H9 (cell line): ENCODE measurements at regions not wholly inside any gene's neighbourhood (a gene's known extent, or its start where the extent isn't known, plus 50 kb on each side); places are given as distances from the start of the nearest gene placed in this dataset.

Source experiments
- DNase-seq: peaks from one replicate; pipeline ENCODE4 v3.0.0-alpha.2; 2017
- H2AFZ ChIP-seq: one replicate; pipeline ENCODE4 v1.6.1; 2013; ENCODE audit warnings: mild to moderate bottlenecking, low read length, control low read depth, moderate library complexity
- H2AK5ac ChIP-seq: 2 replicates; pipeline ENCODE4 v1.6.1; 2013; ENCODE audit warnings: low read length, control low read depth, mixed read lengths; ENCODE audit not compliant: insufficient read length
- H2BK120ac ChIP-seq: one replicate; pipeline ENCODE4 v1.6.1; 2013; ENCODE audit warnings: low read depth, mild to moderate bottlenecking, low read length, control low read depth, inconsistent platforms; ENCODE audit not compliant: poor library complexity, severe bottlenecking
- H2BK12ac ChIP-seq: 2 replicates; pipeline ENCODE4 v1.6.1; 2013; ENCODE audit warnings: low read length, control low read depth, mixed read lengths, low read depth; ENCODE audit not compliant: insufficient read length
- H2BK15ac ChIP-seq: 2 replicates; pipeline ENCODE4 v1.6.1; 2013; ENCODE audit warnings: low read depth, low read length, control low read depth
- H2BK20ac ChIP-seq: one replicate; pipeline ENCODE4 v1.6.1; 2013; ENCODE audit warnings: low read depth, mild to moderate bottlenecking, low read length, control low read depth, inconsistent platforms; ENCODE audit not compliant: poor library complexity, severe bottlenecking
- H2BK5ac ChIP-seq: 2 replicates; pipeline ENCODE4 v1.6.1; 2013; ENCODE audit warnings: low read length, control low read depth, mixed read lengths; ENCODE audit not compliant: insufficient read length
- H3K14ac ChIP-seq: 2 replicates; pipeline ENCODE4 v1.6.1; 2013; ENCODE audit warnings: low read length, control low read depth; ENCODE audit not compliant: insufficient read depth
- H3K18ac ChIP-seq: 2 replicates; pipeline ENCODE4 v1.6.1; 2013; ENCODE audit warnings: low read depth, mild to moderate bottlenecking, mixed read lengths, low read length, control low read depth; ENCODE audit not compliant: insufficient read length
- H3K23ac ChIP-seq: 2 replicates; pipeline ENCODE4 v1.6.1; 2013; ENCODE audit warnings: low read length, control low read depth, mixed read lengths, low read depth; ENCODE audit not compliant: insufficient read length
- H3K23me2 ChIP-seq: 2 replicates; pipeline ENCODE4 v1.6.1; 2013; ENCODE audit warnings: low read depth, mild to moderate bottlenecking, mixed read lengths, low read length, control low read depth; ENCODE audit not compliant: insufficient read length, poor library complexity, severe bottlenecking
- H3K27ac ChIP-seq: 2 replicates; pipeline ENCODE4 v1.5.1; 2013; ENCODE audit warnings: low read length, control low read depth, mixed read lengths, low read depth; ENCODE audit not compliant: insufficient read length
- H3K27me3 ChIP-seq: 2 replicates; pipeline ENCODE4 v1.6.1; 2013; ENCODE audit warnings: low read length, control low read depth, inconsistent platforms; ENCODE audit not compliant: insufficient read depth
- H3K4ac ChIP-seq: 2 replicates; pipeline ENCODE4 v1.6.1; 2013; ENCODE audit warnings: low read depth, mild to moderate bottlenecking, control low read depth, inconsistent platforms, low read length, moderate library complexity
- H3K4me1 ChIP-seq: 2 replicates; pipeline ENCODE4 v1.6.1; 2013; ENCODE audit warnings: low read length, control low read depth, inconsistent platforms; ENCODE audit not compliant: insufficient read depth
- H3K4me2 ChIP-seq: 2 replicates; pipeline ENCODE4 v1.6.1; 2013; ENCODE audit warnings: low read length, control low read depth, mixed read lengths; ENCODE audit not compliant: insufficient read length, insufficient read depth
- H3K56ac ChIP-seq: 2 replicates; pipeline ENCODE4 v1.6.1; 2013; ENCODE audit warnings: low read depth, mild to moderate bottlenecking, mixed read lengths, low read length, control low read depth; ENCODE audit not compliant: insufficient read length
- H3K79me1 ChIP-seq: 2 replicates; pipeline ENCODE4 v1.6.1; 2013; ENCODE audit warnings: low read depth, mild to moderate bottlenecking, moderate library complexity, low read length, control low read depth, inconsistent platforms; ENCODE audit not compliant: insufficient read depth, poor library complexity, severe bottlenecking
- H3K79me2 ChIP-seq: 2 replicates; pipeline ENCODE4 v1.6.1; 2013; ENCODE audit warnings: low read length, control low read depth, inconsistent platforms; ENCODE audit not compliant: insufficient read depth
- H3K9ac ChIP-seq: 2 replicates; pipeline ENCODE4 v1.6.1; 2013; ENCODE audit warnings: low read length, control low read depth, mixed read lengths; ENCODE audit not compliant: insufficient read length; ENCODE audit errors: extremely low read depth
- H3K9me3 ChIP-seq: one replicate; pipeline ENCODE4 v1.6.1; 2013; ENCODE audit warnings: low read depth, low read length, inconsistent platforms; ENCODE audit not compliant: control insufficient read depth
- H3T11ph ChIP-seq: one replicate; pipeline ENCODE4 v1.6.1; 2013; ENCODE audit warnings: mild to moderate bottlenecking, low read length, control low read depth, inconsistent platforms
- H4K20me1 ChIP-seq: one replicate; pipeline ENCODE4 v1.6.1; 2013; ENCODE audit not compliant: control insufficient read depth, insufficient read length, insufficient read depth
- H4K5ac ChIP-seq: 2 replicates; pipeline ENCODE4 v1.6.1; 2013; ENCODE audit warnings: low read depth, mild to moderate bottlenecking, mixed read lengths, low read length, control low read depth; ENCODE audit not compliant: insufficient read length
- H4K8ac ChIP-seq: replicated peaks from 2 replicates; pipeline ENCODE4 v1.6.1; 2013; ENCODE audit warnings: low read length, control low read depth, mixed read lengths, low read depth; ENCODE audit not compliant: insufficient read length
- H4K91ac ChIP-seq: 2 replicates; pipeline ENCODE4 v1.6.1; 2013; ENCODE audit warnings: low read depth, mild to moderate bottlenecking, moderate library complexity, mixed read lengths, low read length, control low read depth; ENCODE audit not compliant: insufficient read length
- H3K27ac Mint-ChIP-seq, 3 experiments: 2 replicates in 2 of 3; 3 replicates in 1 of 3; pipeline ENCODE4 v1.8.0; 2020 to 2021; ENCODE audit warnings: mixed read lengths in 3 of 3, mild to moderate bottlenecking in 1 of 3, moderate library complexity in 1 of 3
- H3K27me3 Mint-ChIP-seq: 2 replicates; pipeline ENCODE4 v1.8.0; 2021; ENCODE audit warnings: low read depth, mild to moderate bottlenecking, moderate library complexity, mixed read lengths
- H3K36me3 Mint-ChIP-seq, 3 experiments: 2 replicates in 2 of 3; 3 replicates in 1 of 3; pipeline ENCODE4 v1.8.0; 2020 to 2021; ENCODE audit warnings: low read depth in 3 of 3, mixed read lengths in 3 of 3; ENCODE audit not compliant: insufficient read depth in 1 of 3
- H3K4me1 Mint-ChIP-seq, 2 experiments: 2 replicates each; pipeline ENCODE4 v1.8.0; 2020; ENCODE audit warnings: mixed read lengths in 2 of 2
- H3K4me3 Mint-ChIP-seq, 2 experiments: 2 replicates in 1 of 2; 3 replicates in 1 of 2; pipeline ENCODE4 v1.8.0; 2020 to 2021; ENCODE audit warnings: mild to moderate bottlenecking in 2 of 2, mixed read lengths in 2 of 2, moderate library complexity in 1 of 2
- H3K9me3 Mint-ChIP-seq, 2 experiments: 2 replicates in 1 of 2; 3 replicates in 1 of 2; pipeline ENCODE4 v1.8.0; 2020; ENCODE audit warnings: mild to moderate bottlenecking in 2 of 2, mixed read lengths in 2 of 2, moderate library complexity in 1 of 2
- WGBS: extraction: QIAGEN DNeasy Blood & Tissue Kit; methylation state at CpG from one replicate; pipeline ENCODE4 v1.1.7; 2013; ENCODE audit warnings: missing lambda C conversion rate, low lambda C conversion rate, mixed read lengths; ENCODE audit not compliant: insufficient read length; ENCODE audit errors: extremely low coverage; 5-methylcytosine and 5-hydroxymethylcytosine counted together
- TF ChIP-seq, protein P1 (sequence below): fragments of 200-600 bp; sonication (generic); conservative IDR thresholded peaks from 3 replicates; pipeline ENCODE4 v1.8.0; 2021; ENCODE audit warnings: antibody characterized with exemption, mild to moderate bottlenecking

DNA sequence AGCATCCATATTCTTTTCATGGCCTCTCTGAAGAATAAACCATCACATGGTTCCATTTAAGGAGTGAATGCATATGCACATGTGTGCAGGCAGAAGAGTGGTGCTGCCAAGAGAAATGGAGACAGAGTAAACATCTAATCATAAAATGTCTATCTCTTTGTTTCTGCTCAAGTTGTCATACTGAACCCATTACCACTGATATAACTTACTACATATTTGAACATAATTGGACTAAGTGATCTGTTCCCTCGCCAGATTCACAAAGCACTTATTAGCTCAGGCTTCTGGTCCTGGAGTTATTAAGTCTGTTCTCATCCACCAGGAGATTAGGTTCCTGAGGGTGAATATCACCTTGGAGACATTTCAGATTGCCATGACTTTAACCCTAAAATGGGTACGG, 72.3 kb upstream of the XYLT1 start:
- TF ChIP-seq, protein P1, sequence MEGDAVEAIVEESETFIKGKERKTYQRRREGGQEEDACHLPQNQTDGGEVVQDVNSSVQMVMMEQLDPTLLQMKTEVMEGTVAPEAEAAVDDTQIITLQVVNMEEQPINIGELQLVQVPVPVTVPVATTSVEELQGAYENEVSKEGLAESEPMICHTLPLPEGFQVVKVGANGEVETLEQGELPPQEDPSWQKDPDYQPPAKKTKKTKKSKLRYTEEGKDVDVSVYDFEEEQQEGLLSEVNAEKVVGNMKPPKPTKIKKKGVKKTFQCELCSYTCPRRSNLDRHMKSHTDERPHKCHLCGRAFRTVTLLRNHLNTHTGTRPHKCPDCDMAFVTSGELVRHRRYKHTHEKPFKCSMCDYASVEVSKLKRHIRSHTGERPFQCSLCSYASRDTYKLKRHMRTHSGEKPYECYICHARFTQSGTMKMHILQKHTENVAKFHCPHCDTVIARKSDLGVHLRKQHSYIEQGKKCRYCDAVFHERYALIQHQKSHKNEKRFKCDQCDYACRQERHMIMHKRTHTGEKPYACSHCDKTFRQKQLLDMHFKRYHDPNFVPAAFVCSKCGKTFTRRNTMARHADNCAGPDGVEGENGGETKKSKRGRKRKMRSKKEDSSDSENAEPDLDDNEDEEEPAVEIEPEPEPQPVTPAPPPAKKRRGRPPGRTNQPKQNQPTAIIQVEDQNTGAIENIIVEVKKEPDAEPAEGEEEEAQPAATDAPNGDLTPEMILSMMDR = no peak
- H2BK15ac ChIP-seq = no peak overlapping the region
- DNase-seq = no peak
- H2BK12ac ChIP-seq = no peak overlapping the region
- H3K14ac ChIP-seq = no peak overlapping the region
- WGBS = no CpG with 5 or more reads among the region's 2 CpGs
- H3K36me3 Mint-ChIP-seq = no peaks in the 10 kb centered on the region
- no peak overlapping the region for H2BK5ac ChIP-seq
- no peak overlapping the region for H3T11ph ChIP-seq
- no peak overlapping the region for H3K23ac ChIP-seq
- no peak overlapping the region for H3K56ac ChIP-seq
- no peak overlapping the region for H2BK120ac ChIP-seq
- no peak overlapping the region for H4K5ac ChIP-seq
- no peak overlapping the region for H3K4me3 Mint-ChIP-seq
- H3K18ac ChIP-seq = no peak overlapping the region
- H3K4me2 ChIP-seq = no peak overlapping the region
- no peak overlapping the region for H4K91ac ChIP-seq
- H4K8ac ChIP-seq = no peak overlapping the region
- H3K23me2 ChIP-seq = no peaks in the 10 kb centered on the region
- no peak overlapping the region for H2AFZ ChIP-seq
- peaks cover 0 to 3% of the 10 kb centered on the region in 2 experiments; a peak in 1 of 5 replicates for H3K9me3 Mint-ChIP-seq
- H3K27ac Mint-ChIP-seq = no peak overlapping the region
- no peaks in the 10 kb centered on the region for H3K79me1 ChIP-seq
- no peak overlapping the region for H2AK5ac ChIP-seq
- H3K79me2 ChIP-seq = no peaks in the 10 kb centered on the region
- H3K27me3 Mint-ChIP-seq = no peaks in the 10 kb centered on the region
- no peaks in the 10 kb centered on the region for H3K9me3 ChIP-seq
- no peak overlapping the region for H3K27ac ChIP-seq
- no peaks in the 10 kb centered on the region for H4K20me1 ChIP-seq
- H3K4me1 ChIP-seq = no peaks in the 10 kb centered on the region
- no peak overlapping the region for H3K9ac ChIP-seq
- H3K4me1 Mint-ChIP-seq = no peaks in the 10 kb centered on the region
- no peak overlapping the region for H2BK20ac ChIP-seq
- no peak overlapping the region for H3K4ac ChIP-seq
- H3K27me3 ChIP-seq = no peaks in the 10 kb centered on the region
